Inferior parietal cortex (tissue), 1 donor: ENCODE measurements at regions not wholly inside any gene's neighbourhood (a gene's known extent, or its start where the extent isn't known, plus 50 kb on each side); places are given as distances from the start of the nearest gene placed in this dataset.
A peak's percentile ranks its signal among the peaks of the same experiment; 100 is the strongest.

ENCODE experiments used
- DNase-seq: peaks from one replicate; pipeline ENCODE4 v3.0.0-alpha.2; 2016; ENCODE audit errors: extremely low spot score

DNA sequence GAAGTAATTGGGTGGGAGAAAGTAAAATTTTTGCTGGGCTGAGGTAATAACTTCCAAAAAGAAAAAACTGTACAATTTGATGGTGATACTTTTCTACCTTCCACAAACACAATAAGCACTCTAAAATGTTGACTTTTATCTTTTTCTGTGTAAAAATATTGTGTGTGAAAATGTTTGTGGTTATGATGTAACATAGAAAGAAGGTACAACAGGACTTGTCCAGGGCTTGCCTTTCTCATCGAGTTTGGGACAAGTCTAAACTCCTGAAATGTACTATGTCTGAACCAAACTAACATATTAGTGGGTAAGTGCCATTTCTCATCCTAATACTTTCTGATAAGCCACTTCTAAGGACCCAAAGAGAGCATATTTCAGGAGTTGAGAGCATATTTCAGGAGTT, 174.2 kb upstream of the PDGFD start:
- no peak for DNase-seq

DNA sequence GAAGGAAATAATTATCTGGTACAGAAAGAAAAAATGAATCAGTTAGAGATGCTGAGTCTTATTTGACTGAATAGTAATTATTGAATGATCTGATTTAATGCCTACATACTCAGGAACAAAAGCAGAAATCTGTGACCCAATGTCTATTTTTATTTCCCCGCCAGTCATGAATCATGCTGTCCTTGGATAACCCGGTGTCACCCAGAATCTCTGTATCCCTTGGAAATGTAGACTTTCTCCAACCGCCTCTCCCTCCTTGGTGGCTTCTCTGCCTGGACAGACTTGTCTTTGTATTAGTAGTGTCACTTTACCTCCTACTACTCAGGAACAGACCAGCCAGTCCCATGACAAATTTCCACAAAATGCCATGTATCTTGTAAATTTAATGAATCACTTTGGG, 173.3 kb upstream of the PDGFD start:
- DNase-seq: no peak

DNA sequence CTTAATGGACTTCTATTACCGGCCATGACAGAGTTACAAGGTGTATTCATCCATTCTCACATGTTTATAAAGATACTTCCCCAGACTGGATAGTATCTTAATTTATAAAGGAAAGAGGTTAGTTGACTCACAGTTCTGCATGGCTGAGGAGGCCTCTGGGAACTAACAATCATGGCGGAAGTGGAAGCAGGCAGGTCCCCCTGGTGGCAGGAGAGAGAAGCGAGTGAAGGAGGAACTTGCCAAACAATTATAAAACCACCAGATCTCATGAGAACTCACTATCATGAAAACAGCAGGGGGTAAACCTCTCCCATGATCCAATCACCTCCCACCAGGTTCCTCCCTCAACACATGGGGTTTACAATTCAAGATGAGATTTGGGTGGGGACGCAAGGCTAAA, 170.0 kb upstream of the PDGFD start:
- DNase-seq: no peak

DNA sequence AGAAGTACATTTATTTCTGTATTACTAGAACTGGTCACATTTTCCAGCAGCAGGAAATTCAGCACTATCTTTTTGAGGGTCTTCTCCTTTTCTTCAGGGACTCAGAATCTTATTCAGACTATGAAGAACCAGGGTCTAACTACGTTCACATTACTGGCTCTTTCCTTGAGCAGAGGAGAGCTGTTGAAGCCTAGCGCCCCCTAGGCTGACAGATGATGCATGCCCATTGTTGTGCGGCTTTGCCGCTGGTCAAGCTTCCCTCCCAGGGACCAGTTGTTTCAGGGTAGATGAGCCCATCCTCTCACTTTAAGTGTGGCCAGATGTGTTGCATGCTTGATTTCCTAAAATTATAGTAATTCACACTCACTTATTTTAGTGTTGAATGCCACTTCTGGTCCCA, 168.2 kb upstream of the PDGFD start:
- DNase-seq: no peak

DNA sequence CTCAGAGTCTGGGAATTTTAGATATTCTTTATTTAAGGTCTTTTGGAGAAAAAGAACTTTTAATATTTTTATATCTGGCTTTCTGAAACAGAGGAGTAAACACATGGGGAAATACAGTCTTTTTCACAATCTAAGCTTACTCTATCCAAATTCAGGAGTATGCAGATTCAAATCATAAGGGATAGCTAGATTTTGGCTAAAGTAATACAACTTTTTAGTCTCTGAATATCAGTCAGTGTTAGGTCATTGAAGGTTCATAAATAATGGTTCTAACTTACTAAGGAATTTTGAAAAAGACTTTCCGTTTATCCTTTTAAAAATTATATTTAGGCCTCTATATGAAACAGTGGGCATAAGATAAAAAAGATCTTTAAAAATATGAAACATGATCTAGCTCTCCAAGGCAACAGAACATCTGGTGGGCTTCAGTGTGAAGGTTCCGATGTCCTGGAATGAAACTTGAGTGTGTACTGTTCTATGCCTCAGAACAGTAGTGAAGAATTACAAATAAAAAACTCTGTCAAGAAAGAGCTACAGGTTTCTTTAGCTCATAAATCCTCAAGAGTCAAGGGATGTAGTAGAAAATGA, 165.2 kb upstream of the PDGFD start:
- no peak for DNase-seq

DNA sequence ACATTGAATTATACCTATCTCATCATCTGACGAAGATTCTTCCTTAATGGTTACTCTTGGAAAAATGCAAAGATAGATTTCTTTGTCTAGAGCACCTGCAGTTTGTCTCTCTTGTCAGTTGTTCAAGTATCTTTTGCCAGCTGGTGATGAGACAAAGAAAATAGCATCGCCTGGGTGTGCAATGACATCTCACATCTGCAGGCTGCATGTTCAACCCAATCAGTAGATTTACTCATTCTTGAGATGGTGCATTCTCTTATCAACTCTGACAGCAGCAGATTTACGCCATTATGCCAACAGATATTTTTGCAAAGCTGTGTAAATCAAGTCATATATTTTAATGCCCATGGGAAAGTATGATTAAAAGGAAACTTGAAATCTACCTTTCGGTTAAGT, 164.6 kb upstream of the PDGFD start:
- DNase-seq: no peak

DNA sequence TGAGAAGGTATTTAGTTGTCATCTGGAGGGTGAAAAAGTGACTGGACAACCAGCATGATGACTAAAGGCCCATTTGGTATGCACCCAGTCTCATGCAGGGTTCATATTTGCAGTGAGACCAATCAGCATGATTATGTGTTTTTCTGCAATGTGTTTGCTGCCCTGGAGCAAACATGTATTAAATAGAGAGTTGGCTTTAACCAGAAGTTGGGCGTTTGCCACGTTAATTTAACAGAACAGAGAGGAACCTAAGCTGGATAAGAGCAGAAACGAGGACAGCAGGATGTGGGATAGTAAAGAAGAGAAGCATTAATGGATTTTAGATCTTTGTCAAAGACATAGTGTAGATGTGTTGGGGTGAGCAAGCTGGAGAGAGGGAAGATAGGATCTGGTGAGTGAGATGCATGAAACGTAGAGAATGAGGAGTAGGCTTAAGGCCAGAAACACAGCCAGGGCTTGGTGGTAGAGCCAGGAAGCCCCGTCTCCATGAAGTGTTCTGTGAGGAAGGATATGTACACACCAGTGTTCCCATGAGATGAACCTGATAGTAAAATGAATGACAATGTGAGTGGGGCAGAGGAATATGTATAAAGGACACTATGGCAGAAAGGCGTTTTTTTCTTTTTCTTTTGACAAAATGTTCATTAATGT, 164.0 kb upstream of the PDGFD start:
- no peak for DNase-seq

DNA sequence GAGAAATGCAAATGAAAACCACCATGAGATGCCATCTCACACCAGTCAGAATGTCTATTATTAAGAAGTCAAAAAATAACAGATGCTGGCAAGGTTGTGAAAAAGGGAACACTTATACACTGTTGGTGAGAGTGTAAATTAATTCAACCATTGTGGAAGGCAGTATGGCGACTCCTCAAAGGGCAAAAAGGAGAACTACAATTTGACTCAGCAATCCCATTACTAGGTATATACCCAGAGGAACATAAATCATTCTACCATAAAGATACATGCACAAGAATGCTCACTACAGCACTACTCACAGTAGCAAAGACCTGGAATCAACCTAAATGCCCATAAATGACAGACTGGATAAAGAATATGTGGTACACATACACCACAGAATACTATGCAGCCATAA, 161.1 kb upstream of the PDGFD start:
- DNase-seq: no peak

DNA sequence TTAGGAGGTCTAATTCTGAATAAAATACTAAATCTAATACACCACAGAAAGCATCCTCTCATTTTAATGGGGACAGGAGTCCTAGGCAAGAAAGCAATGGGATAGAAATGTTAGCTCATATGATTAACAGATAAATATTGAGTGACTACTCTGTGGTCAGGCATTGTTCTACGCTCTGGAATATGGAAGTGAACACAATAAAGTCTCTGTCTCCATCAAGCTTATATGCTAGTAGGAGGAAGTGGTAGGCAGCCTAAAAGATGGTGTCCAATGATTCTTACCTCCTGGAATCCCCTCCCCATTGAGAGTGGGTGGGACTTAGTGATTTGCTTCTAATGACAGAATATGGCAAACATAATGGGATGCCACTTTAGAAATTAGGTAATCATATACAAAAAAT, 160.3 kb upstream of the PDGFD start:
- no peak for DNase-seq

DNA sequence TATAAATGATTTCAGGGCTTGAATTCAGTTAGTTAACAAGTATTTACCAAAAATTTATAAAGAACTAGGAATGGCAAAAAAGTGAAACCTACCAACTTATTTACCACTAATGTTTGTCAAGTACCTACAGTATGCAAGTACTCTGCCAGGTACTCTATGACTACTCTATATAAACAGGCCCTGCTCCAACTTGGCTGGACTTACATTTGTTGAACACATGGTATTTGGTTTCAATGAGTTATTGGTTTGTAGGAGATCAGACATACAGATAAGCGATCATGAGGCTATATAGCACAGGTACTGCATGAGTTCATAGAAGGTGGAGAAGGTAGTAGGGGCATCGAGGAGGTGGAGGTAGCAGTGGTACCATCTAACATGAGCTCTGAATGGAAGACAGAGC, 159.9 kb upstream of the PDGFD start:
- DNase-seq: no peak

DNA sequence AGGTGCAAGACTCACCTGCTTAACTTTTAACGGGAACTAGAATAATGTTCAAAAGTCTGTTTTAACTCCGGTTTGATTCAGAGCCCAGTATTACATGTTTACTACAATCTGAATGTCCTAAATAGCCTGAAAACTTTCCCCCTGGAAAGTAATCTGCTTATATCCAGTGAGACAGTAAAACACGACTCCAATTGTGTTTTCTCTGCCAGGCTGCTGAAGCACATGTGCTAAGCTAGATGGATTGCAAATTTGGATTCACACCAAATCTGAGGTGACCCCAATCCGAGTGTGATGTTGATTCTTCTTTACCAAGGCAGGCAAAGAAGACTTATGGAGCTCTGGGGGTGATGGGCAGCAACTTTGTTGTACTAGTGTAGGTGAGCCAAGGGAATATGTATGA, 158.7 kb upstream of the PDGFD start:
- no peak for DNase-seq

DNA sequence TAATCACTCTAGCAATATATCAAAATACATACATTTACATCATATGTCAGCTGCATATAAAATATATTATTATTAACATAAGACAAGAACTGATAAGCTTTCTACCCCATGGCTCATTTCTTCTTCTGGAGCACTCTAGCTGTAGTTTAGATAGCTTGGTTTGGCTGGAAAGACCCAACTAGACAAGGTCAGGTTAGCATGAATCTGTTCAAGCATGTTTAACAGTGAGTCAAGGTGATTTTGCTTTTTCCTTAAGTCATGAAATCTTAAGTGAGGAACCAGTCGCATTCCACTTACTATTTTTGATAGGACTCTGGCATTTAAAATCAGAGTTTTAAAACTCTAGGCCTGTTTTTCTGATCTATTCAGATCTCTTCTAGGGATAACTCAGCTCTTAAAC, 157.0 kb upstream of the PDGFD start:
- no peak for DNase-seq

DNA sequence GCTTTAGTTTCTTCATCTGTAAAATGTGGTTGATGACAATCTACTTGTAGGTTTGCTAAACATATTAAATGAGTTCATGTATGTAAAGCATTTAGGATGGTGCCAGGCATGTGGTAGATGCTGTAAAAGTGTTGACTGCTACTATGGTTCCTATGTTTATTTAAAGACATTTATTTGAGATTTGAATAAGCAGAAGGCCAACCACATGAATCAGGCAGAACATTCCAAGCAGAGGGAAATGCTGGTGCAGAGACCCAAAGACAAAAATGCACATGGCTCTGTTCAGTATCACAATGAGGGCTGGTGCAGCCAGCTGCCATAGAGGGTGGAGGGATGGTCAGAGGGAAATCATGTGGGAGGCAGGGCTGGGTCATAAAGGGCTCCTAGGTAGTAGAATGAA, 156.2 kb upstream of the PDGFD start:
- no peak for DNase-seq

DNA sequence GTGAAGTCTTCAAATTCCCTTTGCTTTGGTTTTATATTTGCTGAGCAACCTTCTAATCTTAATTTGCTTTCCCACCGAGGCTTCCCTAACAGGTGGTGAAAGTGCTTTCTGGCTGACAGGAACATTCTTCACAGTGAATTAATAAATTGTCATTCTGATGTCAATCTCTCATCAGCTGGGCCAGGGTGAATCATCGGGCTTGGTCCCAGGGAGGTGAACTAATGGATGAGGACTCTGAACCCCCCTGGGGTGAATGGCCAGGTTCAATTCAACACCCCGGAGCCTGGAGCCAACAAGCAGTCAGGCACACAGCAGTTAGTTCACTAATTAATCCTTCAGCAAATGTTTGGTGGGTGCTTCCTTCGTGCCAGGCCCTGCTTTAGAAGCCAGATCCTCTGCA, 155.4 kb upstream of the PDGFD start:
- no peak for DNase-seq

DNA sequence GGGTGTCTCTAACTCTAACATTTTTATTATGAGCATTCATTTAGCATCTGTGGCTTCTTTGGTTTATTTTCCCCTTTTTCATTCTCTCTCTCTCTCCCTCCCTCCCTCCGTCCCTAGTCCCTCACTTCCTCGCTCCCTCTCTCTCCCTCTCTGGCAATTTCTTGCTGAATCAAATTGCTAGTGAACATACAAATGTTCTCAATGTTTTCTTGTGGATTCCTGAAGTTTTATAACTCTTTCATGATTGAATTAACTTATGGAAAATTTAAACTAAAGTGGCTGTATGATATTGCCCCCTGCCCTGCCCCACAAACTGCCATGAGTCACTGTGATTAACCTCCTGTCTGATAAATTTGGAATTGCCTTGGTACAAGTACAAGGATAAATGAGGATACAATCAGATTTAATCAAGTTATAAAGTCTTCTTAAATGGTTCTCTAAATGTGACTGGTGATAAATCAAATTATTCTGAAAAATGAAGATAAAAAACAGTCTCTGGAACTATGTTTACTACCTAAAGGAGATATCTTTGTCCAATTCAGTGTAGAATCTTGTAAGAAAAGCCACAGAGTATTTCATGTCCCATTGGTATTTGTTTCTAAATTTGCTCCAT, 143.0 kb upstream of the PDGFD start:
- no peak for DNase-seq

DNA sequence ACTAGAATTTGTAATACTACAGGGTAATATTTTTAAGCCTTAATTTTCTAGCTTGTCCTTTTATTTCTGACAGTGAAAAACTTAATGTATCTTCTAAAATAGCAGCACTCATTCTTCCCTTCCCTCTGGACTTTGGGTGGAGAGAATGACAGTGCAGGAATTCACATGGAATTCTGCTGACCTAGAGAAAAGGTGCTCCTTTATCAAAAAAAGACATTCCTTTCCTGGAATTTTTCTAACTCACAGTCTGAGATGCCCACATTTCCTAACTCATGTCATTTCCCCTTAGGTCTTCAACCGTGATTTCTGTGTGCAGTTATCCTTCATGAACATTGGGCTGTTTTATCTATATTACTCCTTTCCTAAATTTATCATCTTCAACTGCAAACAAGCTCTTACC, 137.8 kb upstream of the PDGFD start:
- no peak for DNase-seq

DNA sequence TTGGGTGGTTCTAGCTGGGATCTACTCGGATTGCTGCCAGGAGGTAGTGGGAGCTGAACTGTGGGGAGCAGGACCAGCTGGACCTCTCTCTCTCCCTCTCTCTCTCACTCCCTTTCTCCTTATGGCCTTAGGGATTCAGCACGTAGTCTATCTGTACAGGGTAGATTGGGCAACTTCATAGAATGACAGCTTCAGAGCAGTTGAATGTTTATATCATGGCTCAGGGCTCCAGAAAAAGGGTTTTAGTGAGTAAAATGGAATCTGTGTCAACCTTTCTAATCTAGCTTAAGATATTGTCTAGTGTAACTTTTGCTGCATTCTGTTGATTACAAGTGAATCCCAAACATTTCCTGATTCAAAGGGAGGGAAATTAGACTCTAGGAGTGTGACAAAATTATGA, 127.7 kb upstream of the PDGFD start:
- DNase-seq: no peak

DNA sequence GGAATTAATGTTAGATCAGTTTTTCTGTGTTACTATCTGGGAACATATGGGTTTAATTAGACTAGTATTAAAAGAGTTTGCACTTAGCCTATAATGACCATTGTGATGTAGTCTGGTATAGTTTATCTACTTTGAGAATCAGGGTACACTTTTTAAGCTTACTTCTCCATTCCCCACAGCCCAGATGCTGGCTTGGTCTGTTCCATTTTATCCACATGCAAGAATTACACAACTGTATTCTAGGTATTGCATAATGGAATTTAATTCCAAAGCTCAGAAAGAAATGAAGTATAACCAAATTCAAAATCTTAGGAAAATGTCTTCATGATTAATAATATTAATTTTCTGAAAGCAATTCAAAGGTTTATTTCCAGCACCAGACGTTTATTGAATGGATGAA, 122.2 kb upstream of the PDGFD start:
- DNase-seq: no peak

DNA sequence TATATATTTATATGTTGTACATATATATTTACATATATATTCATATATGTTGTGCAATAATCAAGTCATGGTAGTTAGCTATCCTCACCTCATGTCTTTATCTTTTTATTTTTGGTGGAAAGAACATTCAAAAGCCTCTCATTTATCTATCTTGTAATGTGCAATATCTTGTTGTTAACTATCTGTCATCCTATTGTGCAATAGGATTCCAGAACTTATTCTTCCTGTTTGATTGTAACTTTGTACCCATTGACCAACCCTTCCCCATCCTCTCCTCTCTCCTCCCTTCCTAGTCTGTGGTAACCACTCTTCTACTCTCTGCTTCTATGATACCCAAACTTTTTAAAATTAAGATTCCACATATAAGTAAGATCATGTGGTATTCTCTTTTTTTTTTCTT, 115.6 kb upstream of the PDGFD start:
- DNase-seq: no peak

DNA sequence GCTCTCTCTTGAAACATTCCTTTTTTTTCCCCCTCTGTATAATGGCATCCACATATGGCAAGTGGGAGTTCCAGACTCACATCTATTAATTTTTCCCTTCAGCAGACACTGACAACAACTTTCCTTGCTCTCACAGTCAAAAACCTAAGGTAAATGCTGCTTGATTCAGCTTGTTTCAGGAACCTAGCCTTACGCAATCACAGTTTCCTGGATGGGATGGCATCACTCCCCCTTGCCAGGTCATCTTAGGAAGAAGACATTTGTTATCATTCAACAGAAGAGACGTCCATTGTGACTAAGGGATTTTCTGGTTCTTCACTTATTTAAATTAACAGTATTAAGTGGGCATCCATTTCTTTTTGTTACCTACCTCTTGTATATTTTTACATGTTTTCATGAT, 112.0 kb upstream of the PDGFD start:
- DNase-seq: no peak

DNA sequence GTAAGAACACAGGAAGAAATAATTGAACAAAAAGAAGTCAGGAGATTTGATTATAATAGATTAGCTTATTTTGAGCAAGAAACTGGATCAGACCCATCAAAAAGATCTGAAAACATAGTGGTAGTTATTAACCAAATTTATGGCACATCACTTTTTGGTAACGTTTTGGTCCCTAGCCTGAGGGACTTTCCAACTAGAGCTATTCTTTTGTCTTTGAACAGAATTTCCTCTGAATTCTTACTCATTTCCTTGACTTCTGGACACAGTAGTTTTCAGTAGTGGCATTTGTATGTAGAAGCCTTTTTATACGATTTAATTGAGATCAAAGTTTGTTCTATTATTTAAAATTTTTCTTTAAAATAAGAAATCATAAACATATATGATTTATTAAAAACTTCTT, 96.5 kb upstream of the PDGFD start:
- no peak for DNase-seq

DNA sequence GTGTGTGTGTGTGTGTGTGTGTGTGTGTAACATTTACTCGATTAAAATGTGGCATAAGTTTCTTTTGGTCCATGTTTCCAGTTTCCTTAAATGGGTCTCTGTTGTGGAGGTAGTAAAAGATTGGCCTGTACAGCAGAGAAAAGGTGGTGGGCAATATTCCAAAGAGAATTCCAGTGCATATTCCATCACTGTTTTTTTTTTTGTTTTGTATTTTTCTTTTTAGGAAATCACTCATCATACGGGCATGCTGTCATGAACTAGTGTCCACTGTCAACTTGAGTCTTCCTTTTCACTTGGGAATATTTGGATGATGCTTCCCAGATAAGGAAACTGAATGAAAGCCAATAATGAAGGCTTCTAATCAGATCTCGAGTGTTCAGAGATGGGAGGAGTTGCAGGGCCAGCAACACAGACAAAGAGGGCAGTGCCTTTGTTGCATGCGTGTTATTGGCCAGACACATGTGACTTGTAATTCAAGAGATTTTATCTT, 95.2 kb upstream of the PDGFD start:
- DNase-seq: no peak

DNA sequence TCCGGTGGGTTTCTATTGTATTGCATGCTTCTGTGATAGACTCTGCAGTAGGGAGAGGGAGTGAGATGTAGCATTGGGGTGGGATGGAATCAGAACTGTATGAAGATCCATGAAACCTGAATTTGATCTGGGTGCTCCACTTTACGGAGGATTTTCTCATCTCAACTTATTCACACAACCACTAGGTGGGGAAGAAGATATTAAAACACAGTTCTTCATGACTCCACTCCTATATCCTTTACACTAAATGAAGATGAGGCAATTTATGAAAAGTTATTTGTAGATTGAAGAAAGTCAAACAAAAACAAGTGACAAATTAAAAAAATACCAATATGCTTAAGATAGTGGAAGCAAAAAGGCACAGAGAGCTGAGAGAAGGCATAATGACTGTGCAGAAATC, 92.6 kb upstream of the PDGFD start:
- peak; percentile 8 for DNase-seq

DNA sequence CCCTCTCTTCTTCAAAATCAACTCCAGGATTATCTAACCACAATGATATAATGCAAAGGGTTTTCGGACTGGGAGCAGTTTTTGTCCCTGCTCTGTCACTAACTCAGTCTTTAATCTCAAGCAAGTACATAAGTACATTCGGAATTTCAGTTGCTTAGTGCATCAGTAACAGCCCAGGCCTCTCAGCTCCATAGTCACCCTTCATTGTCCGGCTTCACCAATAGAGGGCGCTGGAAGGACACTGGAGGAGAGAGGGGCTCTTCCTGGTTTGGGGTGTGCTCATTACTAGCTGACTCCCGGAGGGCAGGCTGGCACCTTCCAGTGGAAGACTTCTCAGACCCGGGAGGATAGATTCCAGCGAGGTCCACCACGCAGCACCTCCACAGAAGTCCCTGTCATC, 90.4 kb upstream of the PDGFD start:
- DNase-seq: no peak
